ENCODE measurements at regions not wholly inside any gene's neighbourhood (a gene's known extent, or its start where the extent isn't known, plus 50 kb on each side); places are given as distances from the start of the nearest gene placed in this dataset.

DNA sequence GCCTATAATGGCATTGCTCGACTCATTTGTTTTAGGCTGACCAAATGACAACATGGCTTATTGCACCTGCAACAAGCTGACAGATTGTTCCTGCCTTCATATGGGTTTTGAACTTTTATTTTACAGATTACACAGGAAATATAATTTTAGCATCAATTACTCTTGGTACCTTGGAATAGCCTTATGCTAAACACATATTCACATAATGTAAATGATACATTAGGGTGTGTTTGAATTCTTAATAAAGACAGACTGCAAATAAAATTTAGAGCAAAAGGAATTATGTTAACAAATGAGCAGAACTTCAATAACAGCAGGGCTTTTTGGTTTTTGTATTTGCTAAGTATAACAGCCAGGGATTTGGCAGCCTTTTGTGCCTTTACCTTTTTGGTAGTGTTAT, 51.9 kb upstream of the TMC3 start:
- Histone ChIP-seq H3K27ac (ENCODE audit: insufficient read length, low read depth, low read length) (no peak overlapping the region), H3K56ac (ENCODE audit: insufficient read length, low read depth, low read length) (no peak overlapping the region), H3K4me2 (ENCODE audit: insufficient read depth, insufficient read length, low read length) (no peak overlapping the region), H3K14ac (ENCODE audit: insufficient read depth, low read length) (no peak overlapping the region), H2BK20ac (ENCODE audit: low read depth, low read length, poor library complexity, severe bottlenecking) (no peak overlapping the region), H3K9me3 (ENCODE audit: control insufficient read depth, low read depth, low read length) (no peaks in the 10 kb centered on the region), H3K23ac (ENCODE audit: insufficient read length, low read depth, low read length) (no peak overlapping the region), H3T11ph (ENCODE audit: low read length) (no peak overlapping the region), H2AFZ (ENCODE audit: low read length) (no peak overlapping the region), H2BK120ac (ENCODE audit: low read depth, low read length, poor library complexity, severe bottlenecking) (no peak overlapping the region), H2AK5ac (ENCODE audit: insufficient read length, low read length) (no peak overlapping the region), H3K27me3 (ENCODE audit: insufficient read depth, low read length) (no peaks in the 10 kb centered on the region), H2BK12ac (ENCODE audit: insufficient read length, low read depth, low read length) (no peak overlapping the region), H3K79me2 (ENCODE audit: insufficient read depth, low read length) (no peaks in the 10 kb centered on the region), H4K5ac (ENCODE audit: insufficient read length, low read depth, low read length) (no peak overlapping the region), H3K4ac (ENCODE audit: low read depth, low read length) (no peak overlapping the region), H4K20me1 (ENCODE audit: control insufficient read depth, insufficient read depth, insufficient read length) (no peaks in the 10 kb centered on the region), H4K91ac (ENCODE audit: insufficient read length, low read depth, low read length) (no peak overlapping the region), H2BK5ac (ENCODE audit: insufficient read length, low read length) (no peak overlapping the region), H3K18ac (ENCODE audit: insufficient read length, low read depth, low read length) (no peak overlapping the region), H3K9ac (ENCODE audit: extremely low read depth, insufficient read length, low read length) (no peak overlapping the region), H4K8ac (replicated peaks; ENCODE audit: insufficient read length, low read depth, low read length) (no peak overlapping the region), H3K79me1 (ENCODE audit: insufficient read depth, low read depth, low read length, poor library complexity, severe bottlenecking) (no peaks in the 10 kb centered on the region), H2BK15ac (ENCODE audit: low read depth, low read length) (no peak overlapping the region), H3K23me2 (ENCODE audit: insufficient read length, low read depth, low read length, poor library complexity, severe bottlenecking) (no peaks in the 10 kb centered on the region), H3K4me1 (ENCODE audit: insufficient read depth, low read length) (no peaks in the 10 kb centered on the region)
- DNase-seq, result no peak
- Mint-ChIP-seq H3K9me3 (no peaks in the 10 kb centered on the region; a peak in 2 of 5 replicates), H3K4me3 (no peak overlapping the region), H3K36me3 (ENCODE audit: insufficient read depth in 1 of 3, low read depth in 3 of 3) (no peaks in the 10 kb centered on the region), H3K27ac (no peak overlapping the region), H3K4me1 (peaks cover 9 to 14% of the 10 kb centered on the region in 2 experiments), H3K27me3 (ENCODE audit: low read depth) (no peaks in the 10 kb centered on the region)
- TF ChIP-seq, protein P1, sequence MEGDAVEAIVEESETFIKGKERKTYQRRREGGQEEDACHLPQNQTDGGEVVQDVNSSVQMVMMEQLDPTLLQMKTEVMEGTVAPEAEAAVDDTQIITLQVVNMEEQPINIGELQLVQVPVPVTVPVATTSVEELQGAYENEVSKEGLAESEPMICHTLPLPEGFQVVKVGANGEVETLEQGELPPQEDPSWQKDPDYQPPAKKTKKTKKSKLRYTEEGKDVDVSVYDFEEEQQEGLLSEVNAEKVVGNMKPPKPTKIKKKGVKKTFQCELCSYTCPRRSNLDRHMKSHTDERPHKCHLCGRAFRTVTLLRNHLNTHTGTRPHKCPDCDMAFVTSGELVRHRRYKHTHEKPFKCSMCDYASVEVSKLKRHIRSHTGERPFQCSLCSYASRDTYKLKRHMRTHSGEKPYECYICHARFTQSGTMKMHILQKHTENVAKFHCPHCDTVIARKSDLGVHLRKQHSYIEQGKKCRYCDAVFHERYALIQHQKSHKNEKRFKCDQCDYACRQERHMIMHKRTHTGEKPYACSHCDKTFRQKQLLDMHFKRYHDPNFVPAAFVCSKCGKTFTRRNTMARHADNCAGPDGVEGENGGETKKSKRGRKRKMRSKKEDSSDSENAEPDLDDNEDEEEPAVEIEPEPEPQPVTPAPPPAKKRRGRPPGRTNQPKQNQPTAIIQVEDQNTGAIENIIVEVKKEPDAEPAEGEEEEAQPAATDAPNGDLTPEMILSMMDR (conservative IDR thresholded peaks at IDR 0.05), result no peak
- no CpG with 5 or more reads among the region's 1 CpG for WGBS (ENCODE audit: extremely low coverage, insufficient read length, low lambda C conversion rate)

Measured in H9 (cell line).